Jurkat, Clone E6-1 (cell line): ENCODE measurements at regions not wholly inside any gene's neighbourhood (a gene's known extent, or its start where the extent isn't known, plus 50 kb on each side); places are given as distances from the start of the nearest gene placed in this dataset.
"Not testable (repeated sequence)": the region's sequence is repeated elsewhere in the genome, so short reads cannot be mapped to it uniquely, and the experiment has no call there.

Experiments used
- DNase-seq: peaks from one replicate; pipeline ENCODE4 v3.0.0-alpha.2; 2011; ENCODE audit warnings: low read depth, low spot score
- H3K4me3 ChIP-seq: 2 replicates; pipeline ENCODE4 v1.5.1; 2011; ENCODE audit warnings: mild to moderate bottlenecking, low read length, control low read depth, moderate library complexity

DNA sequence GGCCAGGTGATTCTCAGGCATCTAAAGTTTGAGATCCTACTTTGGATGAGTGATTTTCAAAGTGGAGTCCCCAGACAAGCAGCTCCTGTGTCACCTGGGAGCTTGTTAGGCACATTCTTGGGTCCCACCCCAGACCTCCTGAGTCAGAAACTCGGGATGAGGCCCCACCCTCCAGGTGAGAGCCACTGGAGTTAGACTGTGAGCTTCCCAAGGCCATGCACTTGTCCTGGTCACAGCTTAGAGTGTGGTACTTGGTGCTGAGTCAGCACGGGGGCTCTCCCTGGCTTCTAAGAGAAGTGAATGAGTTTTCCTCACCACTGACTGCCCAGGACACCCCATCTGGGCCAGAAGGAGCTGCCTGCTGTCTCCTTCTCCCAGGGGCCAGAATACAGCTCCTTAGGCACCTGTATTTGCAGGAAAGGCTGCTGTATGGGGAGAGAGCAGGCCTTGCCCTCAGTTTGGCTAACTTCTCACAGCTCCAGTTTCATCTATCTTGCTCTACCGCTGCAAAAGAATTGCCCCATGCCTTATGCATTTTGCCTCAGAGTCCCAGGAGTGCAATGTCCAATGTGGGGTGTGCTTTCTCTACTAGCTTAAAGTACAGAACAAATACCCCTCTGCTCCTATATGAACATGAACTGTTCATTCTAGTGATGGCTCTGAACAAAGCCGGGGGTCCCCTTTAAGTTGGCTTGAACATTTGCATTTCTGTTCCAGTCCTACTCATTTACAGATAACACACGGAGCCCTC is 98.1 kb downstream of the PSMG1 start:
- DNase-seq = no peak
- no peak overlapping the region for H3K4me3 ChIP-seq

DNA sequence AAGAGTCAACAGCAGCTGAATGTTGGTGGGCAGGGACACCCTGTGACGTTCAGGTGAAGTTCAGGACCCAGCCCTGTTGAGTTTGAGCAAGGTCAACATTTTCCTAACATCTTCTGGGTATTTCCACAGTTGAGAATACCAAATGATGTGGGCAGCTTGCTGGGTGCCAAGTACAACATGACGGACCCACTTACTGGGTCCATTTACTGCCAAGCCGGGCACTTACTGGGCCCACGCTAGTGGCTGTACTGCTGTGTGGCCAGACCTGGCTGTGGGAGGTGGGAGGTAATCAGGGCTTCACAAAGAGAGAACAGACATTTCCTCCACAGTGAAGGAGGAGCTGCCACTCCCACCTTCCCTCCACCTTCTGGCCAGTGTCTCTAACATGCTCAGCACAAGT is 99.2 kb downstream of the PSMG1 start:
- no peak for DNase-seq
- H3K4me3 ChIP-seq = no peak overlapping the region

DNA sequence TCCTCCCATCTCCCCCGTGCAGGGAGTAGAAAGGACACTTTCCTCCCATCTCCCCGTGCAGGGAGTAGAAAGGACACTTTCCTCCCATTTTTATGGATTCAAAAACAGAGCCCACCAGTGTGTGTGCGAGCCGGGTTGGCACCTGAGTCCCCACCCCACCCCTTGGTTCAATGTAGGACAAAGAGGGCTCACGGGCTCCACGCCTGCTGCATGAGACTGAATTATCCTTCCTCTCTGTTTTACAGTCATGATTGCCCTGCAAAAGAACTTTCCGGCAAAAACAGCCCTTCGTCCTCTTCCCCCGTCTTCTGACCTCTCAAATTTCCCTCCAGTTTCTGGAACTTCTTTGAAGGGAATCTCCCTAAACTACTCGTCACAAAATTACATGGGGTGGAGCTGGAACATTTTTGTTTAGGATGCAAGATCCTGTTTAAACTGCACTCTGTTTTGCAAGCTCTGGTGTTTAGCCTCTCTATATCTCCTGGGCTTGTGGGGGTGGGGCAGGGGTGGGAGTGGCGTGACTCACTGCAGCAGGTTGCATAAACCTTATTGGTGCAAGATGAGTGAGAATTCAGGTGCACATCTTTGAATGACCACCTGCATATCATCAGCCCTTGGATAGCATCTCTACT is 99.8 kb downstream of the PSMG1 start:
- DNase-seq = no peak
- no peak overlapping the region for H3K4me3 ChIP-seq

DNA sequence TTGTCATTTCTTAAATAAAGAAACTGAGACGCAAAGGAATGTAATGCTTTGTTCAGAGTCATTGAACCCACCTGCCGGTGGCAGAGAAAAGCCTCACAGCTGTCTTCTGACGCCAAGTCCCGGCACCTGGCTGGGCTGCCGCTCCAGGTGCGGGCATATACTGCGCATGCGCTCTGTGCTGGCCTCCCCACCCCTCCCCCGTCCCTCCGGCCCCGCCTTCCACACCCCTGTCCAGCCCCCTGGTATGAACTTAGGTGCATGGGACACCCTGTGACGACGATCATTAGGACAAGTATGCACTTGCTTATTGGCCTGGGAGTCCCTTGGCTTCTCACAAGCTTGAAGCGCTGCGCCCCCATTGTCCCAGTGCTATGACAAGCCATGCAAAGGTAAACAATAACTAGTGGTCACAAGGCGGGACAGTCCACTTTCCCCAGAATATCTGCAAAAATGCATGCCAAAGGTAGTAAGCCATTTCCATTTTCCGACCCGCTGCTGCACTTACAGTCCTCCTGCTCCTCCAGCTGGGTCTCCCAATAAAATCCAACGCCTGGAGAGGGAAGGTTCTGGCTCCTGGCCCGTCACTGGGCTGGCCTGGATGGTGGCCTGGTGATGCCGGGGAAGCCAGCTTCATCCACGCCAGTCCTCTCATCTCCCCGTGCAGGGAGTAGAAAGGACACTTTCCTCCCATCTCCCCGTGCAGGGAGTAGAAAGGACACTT is 100.4 kb downstream of the PSMG1 start:
- DNase-seq = peak; percentile 32
- H3K4me3 ChIP-seq = no peak overlapping the region

DNA sequence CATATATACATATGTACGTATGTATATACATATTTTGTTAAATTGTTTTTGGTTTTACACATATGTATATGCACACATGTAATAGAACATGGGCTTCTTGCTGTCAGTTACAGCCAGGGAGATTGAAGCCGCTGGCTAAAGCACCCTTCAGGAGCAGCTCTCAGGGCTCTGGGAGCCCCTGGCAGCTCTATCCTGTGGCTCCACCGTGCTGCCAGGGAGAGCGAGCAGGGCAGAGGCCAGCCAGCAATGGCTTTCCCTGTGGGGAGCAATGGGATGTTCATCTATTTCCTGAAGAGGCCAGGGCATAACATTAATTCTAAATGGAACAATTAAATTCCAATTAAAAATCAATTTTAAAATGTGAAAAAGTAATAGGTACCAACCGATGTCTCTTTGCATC is 102.9 kb downstream of the PSMG1 start:
- H3K4me3 ChIP-seq = no peak overlapping the region
- DNase-seq = no peak

DNA sequence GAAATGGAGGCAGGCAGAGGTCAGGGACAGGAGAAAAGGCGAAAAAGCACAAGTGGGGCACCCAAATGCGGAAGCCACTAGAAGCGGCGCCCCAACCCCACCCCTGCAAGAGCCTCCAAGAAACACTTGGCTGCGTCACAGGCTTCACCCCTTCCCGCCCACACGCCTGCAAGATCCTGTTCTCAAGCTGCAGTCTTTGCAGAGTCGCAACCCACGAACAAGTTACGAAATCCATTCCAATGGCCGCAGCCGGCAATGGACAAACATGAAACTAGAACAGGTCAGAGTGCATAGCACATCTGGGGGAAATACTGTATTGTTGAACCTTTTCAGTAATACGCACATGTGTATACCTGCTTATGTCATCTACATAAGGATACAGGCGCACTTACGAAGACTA is 103.6 kb downstream of the PSMG1 start:
- DNase-seq = no peak
- H3K4me3 ChIP-seq = no peak overlapping the region

DNA sequence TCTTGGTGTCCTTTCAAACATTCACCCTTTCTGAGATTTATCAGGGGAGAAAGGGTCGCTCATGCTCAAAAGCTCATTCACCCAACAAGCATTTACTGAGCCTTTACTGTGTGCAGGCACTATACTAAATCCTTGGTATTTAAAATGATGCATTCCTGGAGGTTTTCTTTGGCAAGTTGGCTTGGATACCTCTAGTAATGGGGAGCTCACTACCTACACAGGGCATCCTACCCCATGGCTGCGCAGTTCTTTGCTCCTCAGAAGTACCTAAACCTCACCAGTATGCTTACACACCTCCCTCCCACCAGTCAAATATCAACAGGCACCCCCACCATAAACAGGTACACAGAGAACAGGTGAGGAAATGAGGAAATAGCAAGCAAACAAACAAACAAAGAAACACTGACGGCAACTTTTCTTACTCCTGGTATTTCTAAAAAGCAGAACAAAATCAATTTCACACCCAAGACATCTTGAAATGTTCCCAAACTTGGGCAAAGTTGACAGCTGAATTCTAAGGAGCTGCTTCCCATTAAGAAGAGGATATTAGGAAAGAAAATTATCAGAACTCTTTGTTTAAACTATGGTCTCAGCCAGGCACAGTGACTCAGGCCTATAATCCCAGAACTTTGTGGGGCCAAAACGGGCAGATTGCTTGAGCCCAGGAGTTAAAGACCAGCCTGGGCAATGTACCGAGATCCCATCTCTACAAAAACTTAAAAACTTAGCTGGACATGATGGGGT is 104.8 kb downstream of the PSMG1 start:
- DNase-seq = no peak
- H3K4me3 ChIP-seq = no peak overlapping the region

DNA sequence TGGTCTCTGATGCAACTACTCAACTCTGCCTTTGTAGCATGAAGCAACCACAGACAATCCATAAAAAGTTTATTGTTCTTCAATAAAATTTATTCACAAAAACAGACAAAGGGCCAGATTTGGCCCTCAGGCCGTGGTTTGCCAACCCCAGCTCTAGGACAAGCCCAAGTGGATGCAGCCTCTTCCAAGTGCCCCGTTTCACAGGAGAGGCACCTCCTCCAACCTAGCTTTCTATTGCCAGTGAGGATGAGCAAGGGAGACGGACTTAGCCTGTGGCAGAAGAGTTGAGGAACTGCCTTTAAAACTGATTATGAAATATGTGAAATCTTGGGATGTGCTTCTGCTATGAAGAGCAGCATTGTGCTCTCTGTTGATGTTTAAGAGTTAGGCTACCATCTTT is 105.4 kb downstream of the PSMG1 start:
- DNase-seq = no peak
- H3K4me3 ChIP-seq = no peak overlapping the region

DNA sequence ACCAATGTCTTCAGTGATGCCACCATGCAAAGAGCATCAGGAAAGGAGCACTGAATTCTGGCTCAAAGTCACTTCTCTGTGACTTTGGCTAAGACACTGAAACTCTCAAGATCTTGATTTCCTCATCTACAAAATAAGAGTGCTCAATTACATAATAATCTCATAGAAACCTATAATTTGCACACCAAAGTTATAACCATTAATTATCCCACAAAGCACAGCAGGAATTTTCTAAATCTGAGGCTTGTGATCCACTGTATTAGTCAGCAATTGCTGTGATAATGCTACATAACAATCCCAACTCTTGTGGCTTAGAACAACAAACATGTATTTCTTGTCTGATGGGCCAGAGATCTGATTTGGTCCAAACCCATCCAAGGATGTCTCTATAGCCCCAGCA is 108.7 kb downstream of the PSMG1 start:
- no peak for DNase-seq

DNA sequence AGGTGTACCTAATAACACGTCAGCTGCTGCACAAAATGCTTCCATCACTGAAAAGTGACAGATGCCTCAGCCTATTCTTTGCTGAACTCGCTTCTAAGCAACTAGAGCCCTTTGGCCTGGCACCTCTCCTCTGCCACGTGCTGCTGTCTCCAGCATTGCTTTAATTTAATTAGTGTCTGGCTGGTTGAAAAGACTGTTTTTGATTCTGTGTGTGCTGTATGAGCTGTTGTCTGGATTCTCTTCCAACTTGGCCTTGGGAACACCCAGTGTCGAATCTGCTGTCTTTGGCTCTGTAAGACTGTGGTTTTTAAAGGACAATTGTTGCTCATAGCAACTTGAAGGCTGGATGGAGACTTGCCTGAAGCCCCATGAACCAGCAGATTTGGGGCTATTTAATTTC is 109.5 kb downstream of the PSMG1 start:
- no peak for DNase-seq
- H3K4me3 ChIP-seq = no peak overlapping the region

More for the DNA sequence above, 108.7 kb downstream of the PSMG1 start:
- no peak overlapping the region for H3K4me3 ChIP-seq

DNA sequence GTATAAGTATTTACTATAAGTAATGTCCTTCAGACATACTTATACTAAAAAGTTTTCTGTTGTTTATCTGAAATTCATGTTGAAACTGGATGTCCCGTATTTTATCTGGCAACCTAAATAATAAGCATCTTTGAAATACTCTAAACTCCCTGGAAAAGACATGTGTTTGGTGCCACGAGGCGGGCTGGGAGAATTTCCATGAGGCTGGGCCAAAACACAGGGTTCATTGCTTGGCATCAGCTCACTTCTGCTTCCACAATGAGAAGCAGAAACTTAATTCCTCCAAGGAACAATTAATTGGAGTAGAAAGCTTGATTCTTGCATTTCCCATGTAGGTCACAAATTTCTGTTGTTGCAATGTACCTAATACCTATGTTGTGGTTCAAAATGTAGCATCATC is 110.2 kb downstream of the PSMG1 start:
- H3K4me3 ChIP-seq = no peak overlapping the region
- DNase-seq = no peak

DNA sequence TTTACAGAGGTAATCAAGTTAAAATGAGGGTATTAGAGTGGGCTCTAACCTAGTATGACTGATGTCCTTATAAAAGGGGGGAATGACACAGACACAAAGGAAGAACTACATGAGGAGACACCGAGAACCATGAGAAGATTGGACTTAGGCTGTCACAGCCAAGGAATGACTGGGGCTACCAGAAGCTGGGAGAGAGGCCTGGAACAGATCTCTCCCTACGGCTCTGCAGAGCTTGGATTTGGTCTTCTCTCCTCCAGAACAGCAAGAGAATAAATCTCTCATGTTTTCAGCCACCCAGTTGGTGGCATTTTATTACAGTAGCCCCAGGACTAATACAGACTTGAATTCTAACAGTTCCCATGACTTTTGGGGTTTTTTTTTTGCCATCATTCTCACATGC is 110.8 kb downstream of the PSMG1 start:
- H3K4me3 ChIP-seq = no peak overlapping the region
- DNase-seq = no peak

DNA sequence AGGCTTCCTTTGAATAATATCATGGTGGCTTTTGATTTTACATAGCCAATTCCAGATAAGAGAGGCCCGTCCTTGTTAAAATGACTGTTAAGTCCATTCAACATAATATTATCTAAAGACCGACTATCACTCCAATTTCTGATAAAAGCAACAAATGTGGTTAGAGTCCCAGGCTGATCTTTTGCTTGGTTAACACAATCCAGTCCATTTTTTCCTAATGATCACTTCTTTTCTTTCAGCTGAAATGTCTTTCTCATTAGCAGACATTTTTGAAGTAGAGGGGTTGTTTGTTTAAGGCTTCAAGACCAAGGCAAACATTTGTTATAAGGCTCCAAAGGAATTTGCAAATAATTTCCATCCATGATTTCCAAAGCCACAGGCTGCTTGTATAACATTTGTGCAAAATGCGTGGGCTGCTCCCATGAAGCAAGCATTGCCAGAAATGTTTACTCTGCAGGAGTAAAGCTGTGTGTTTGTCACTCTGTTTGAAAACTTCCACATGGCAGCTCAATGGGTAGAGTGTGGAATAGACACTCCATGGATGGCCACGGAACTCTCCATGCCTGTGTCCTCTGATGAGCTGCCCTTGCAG is 111.5 kb downstream of the PSMG1 start:
- H3K4me3 ChIP-seq = no peak overlapping the region
- DNase-seq = no peak

DNA sequence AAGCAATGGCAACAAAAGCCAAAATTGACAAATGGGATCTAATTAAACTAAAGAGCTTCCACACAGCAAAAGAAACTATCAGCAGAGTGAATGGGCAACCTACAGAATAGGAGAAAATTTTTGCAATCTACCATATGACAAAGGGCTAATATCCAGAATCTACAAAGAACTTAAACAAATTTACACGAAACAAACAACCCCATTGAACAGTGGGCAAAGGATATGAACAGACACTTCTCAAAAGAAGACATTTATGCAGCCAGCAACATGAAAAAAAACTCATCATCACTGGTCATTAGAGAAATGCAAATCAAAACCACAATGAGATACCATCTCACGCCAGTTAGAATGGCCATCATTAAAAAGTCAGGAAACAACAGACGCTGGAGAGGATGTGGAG is 113.4 kb downstream of the PSMG1 start:
- not testable (repeated sequence) for H3K4me3 ChIP-seq

DNA sequence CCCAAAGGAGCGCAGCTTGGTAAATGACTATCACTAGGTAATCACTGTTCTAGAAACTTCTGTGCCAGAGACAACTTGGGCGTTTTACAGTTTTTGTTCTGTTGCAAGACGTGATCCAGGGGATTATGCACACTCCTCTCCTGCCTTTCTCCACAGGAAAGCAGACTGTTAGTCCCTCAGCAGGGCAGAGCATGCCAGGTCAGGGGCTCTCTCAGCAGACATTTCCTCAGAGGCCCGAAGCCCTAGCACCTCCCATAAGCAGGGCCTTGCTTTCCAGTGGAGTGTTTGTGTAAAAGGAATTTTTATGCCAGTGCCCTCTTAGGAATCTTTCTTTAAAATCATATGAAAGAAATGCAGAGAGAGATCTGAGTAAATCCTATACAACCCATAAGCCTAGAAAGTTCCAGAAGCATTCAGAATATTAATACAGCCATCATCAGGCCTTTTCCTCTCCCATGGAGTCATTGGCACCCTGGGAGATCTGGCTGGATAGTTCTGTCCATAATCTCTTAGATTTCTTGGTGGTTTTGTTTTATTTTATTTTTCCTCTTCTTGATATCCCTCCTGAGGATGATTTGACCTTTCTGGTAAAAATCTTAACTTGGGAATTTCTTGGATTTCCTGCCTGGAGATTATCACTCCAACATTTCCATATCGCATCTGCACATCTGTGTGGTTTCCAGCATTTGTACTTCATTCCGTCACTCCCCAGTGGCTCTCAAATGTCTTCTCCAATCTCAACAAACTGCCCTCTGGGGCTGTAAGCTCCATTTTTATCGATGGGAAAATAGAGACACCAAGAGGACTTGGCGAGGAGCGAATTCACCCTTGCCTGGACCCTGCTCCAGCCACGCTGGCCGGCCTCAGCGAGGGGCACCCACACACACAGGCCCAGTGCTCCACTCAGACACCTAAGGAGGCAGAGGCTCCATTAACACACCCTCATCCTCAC is 116.1 kb downstream of the PSMG1 start:
- no peak overlapping the region for H3K4me3 ChIP-seq
- DNase-seq = no peak

More for the DNA sequence above, 113.4 kb downstream of the PSMG1 start:
- DNase-seq = not testable (repeated sequence)

DNA sequence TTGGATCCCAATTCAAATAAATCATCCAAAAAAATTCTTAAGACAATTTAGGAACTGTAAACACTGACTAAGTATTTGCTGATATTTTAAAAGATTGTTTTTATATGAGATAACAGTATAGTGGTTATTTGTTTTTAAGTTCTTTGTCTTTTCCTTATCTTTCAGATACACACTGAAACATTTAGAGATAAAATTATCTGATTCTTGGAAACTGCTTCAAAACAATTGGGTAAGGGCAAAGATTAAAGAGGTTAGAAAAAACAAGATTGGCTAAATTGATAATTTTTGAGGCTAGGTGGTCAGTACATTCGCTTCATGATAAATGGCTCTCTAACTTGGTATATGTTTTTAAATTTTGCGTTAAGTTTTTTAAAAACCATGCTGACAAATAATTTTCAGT is 117.3 kb downstream of the PSMG1 start:
- no peak overlapping the region for H3K4me3 ChIP-seq
- DNase-seq = no peak

DNA sequence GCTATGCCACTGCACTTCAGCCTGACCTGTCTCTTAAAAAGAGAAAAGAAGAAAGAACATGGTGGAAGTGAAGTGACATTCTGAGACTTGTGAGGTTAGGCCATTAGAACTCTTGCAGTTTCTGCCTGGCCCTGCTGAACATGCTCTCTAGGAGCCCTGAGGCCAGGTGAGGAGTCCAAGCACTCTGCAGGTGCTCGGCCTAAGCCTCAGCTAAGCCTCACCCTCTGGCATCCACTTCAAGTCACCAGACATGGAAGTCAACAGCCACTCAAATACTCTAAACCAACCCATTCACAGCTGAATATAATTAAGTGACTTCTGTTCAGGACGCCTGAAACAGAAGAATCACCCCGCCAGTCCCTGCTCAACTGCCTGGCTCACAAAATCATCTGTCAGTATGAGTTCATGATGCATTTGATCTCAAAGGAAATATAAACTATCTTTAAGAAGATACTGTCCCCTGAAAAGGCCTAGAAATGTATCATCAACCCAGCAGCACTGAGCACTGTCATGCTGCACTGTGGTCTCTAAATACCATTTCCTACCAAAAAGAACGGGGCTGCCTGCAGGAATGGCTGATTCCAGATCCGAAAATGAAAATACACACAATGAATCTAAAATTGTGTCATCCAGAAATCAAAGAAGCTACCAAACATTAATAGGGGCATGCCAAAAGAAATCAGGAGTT is 118.8 kb downstream of the PSMG1 start:
- no peak overlapping the region for H3K4me3 ChIP-seq
- DNase-seq = no peak

DNA sequence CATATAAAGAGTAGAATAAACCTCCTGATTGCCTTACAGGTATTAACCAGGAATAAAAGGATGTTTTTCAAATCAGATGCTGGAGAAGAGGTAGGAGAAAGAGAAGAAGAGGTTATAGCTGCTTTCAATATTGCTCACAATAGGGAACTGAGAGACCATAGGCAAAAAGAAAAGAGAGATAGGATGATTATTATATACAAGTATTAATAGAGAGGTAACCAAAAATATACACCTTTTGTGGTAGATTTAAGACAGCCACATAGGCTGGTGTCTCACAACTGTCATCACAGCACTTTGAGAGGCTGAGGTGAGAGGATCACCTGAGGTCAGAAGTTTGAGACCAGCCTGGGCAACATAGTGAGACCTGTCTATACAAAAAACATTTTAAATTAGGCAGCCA is 119.7 kb downstream of the PSMG1 start:
- no peak for DNase-seq
- no peak overlapping the region for H3K4me3 ChIP-seq
